B cell (primary cell): ENCODE measurements at regions not wholly inside any gene's neighbourhood (a gene's known extent, or its start where the extent isn't known, plus 50 kb on each side); places are given as distances from the start of the nearest gene placed in this dataset.

Experiments used
- ATAC-seq: fragments of 200-7000 bp; cut with Tn5 transposase; one replicate; pipeline ENCODE4 v1.10.0; 2021; ENCODE audit warnings: low read depth, mild to moderate bottlenecking, moderate number of reproducible peaks, moderate library complexity
- CTCF ChIA-PET: fragments of 350-600 bp; sonication (Branson Sonifier 250); formaldehyde crosslinking; loops from one replicate; lab custom pipeline; 2021; ENCODE audit warnings: antibody characterized with exemption, inconsistent platforms; lab: Charles Lee
- POLR2A ChIA-PET: fragments of 350-600 bp; sonication (Branson Sonifier 250); formaldehyde crosslinking; loops from one replicate; lab custom pipeline; 2021; ENCODE audit warnings: antibody characterized with exemption; lab: Charles Lee
- DNase-seq: peaks from one replicate; pipeline ENCODE4 v3.0.0; 2013
- H2AFZ ChIP-seq: 2 replicates; pipeline ENCODE4 v1.6.1; 2012; ENCODE audit warnings: mild to moderate bottlenecking, low read depth, low read length; ENCODE audit not compliant: insufficient read depth, poor library complexity, severe bottlenecking
- H3K27ac ChIP-seq, 2 donors: 1 replicate in 1 of 2; 2 replicates in 1 of 2; pipeline ENCODE4 v1.5.1; 2012 to 2013; ENCODE audit warnings: low read length in 2 of 2, mild to moderate bottlenecking in 2 of 2, moderate library complexity in 1 of 2
- H3K27me3 ChIP-seq, 4 experiments: fragments of 200-600 bp in 1 of 4; sonication (generic) in 1 of 4; replicated peaks in 1 of 4; 1 replicate in 2 of 4; 2 replicates in 2 of 4; pipeline versions ENCODE4 v1.6.1 to v1.7.0; 2013 to 2016; ENCODE audit warnings: low read length in 3 of 4, mild to moderate bottlenecking in 2 of 4, mixed read lengths in 1 of 4, moderate library complexity in 1 of 4; ENCODE audit not compliant: insufficient read depth in 4 of 4, control insufficient read depth in 3 of 4; ENCODE audit errors: control extremely low read depth in 1 of 4
- H3K36me3 ChIP-seq, 2 experiments: replicated peaks in 1 of 2; 1 replicate in 1 of 2; 2 replicates in 1 of 2; pipeline versions ENCODE4 v1.6.1 to v1.7.1; 2013; ENCODE audit warnings: low read length in 1 of 2; ENCODE audit not compliant: insufficient read depth in 2 of 2, control insufficient read depth in 1 of 2; ENCODE audit errors: control extremely low read depth in 1 of 2, extremely low read depth in 1 of 2
- H3K4me1 ChIP-seq, 2 donors: fragments of 200-600 bp in 1 of 2; sonication (generic) in 1 of 2; 1 replicate in 1 of 2; 2 replicates in 1 of 2; pipeline versions ENCODE4 v1.5.1 to v1.6.1; 2013 to 2017; ENCODE audit warnings: low read length in 2 of 2; ENCODE audit not compliant: control insufficient read depth in 2 of 2, insufficient read depth in 2 of 2
- H3K4me2 ChIP-seq: replicated peaks from 2 replicates; pipeline ENCODE3; 2012; ENCODE audit warnings: mild to moderate bottlenecking, low read depth, low read length; ENCODE audit not compliant: poor library complexity, severe bottlenecking
- H3K4me3 ChIP-seq, 5 experiments: fragments of 200-600 bp in 1 of 5; sonication (generic) in 1 of 5; 1 replicate in 3 of 5; 2 replicates in 2 of 5; pipeline versions ENCODE4 v1.5.1 to v1.7.0; 2011 to 2016; ENCODE audit warnings: low read length in 4 of 5, mild to moderate bottlenecking in 4 of 5, low read depth in 2 of 5, control low read depth in 1 of 5, moderate library complexity in 1 of 5; ENCODE audit not compliant: insufficient read depth in 1 of 5; ENCODE audit errors: control extremely low read depth in 1 of 5, extremely low read depth in 1 of 5
- H3K79me2 ChIP-seq: fragments of 200-600 bp; sonication (generic); one replicate; pipeline ENCODE4 v1.6.0; 2016; ENCODE audit warnings: low read length; ENCODE audit not compliant: control insufficient read depth, insufficient read depth
- H3K9ac ChIP-seq: fragments of 200-600 bp; sonication (generic); 2 replicates; pipeline ENCODE4 v1.6.1; 2017; ENCODE audit warnings: mild to moderate bottlenecking, low read length, moderate library complexity
- H3K9me3 ChIP-seq, 3 donors: one replicate each; pipeline versions ENCODE4 v1.6.1 to v1.7.1; 2013; ENCODE audit warnings: low read length in 2 of 3; ENCODE audit not compliant: control insufficient read depth in 2 of 3, insufficient read depth in 1 of 3; ENCODE audit errors: control extremely low read depth in 1 of 3
- H4K20me1 ChIP-seq: 2 replicates; pipeline ENCODE4 v1.6.0; 2012; ENCODE audit warnings: mild to moderate bottlenecking, low read length; ENCODE audit not compliant: insufficient read depth, control insufficient read depth, poor library complexity, severe bottlenecking
- H3K27ac Mint-ChIP-seq: one replicate; pipeline ENCODE4 v1.8.0; 2021; ENCODE audit warnings: mixed read lengths
- H3K27me3 Mint-ChIP-seq: one replicate; pipeline ENCODE4 v1.8.0; 2021; ENCODE audit warnings: mixed read lengths
- H3K4me1 Mint-ChIP-seq: one replicate; pipeline ENCODE4 v1.8.0; 2021; ENCODE audit warnings: mixed read lengths
- H3K4me3 Mint-ChIP-seq: one replicate; pipeline ENCODE4 v1.8.0; 2021; ENCODE audit warnings: mixed read lengths
- H3K9me3 Mint-ChIP-seq: one replicate; pipeline ENCODE4 v1.8.0; 2022; ENCODE audit warnings: mixed read lengths; ENCODE audit not compliant: insufficient read depth
- CTCF ChIP-seq: fragments of 200-600 bp; IDR thresholded peaks from one replicate; pipeline ENCODE4 v1.8.0; 2022; ENCODE audit warnings: antibody characterized with exemption, mild to moderate bottlenecking
- EZH2 ChIP-seq: IDR thresholded peaks from 2 replicates; pipeline ENCODE4 v1.6.1; 2012; ENCODE audit warnings: borderline replicate concordance, low read depth, mild to moderate bottlenecking, moderate library complexity, low read length; ENCODE audit not compliant: insufficient read depth, poor library complexity, severe bottlenecking
- WGBS: methylation state at CpG from one replicate; pipeline ENCODE4 v1.1.5; 2013; ENCODE audit warnings: missing lambda C conversion rate; ENCODE audit not compliant: insufficient coverage; 5-methylcytosine and 5-hydroxymethylcytosine counted together
- intact Hi-C: fragments of 100-400 bp; cut with micrococcal nuclease; formaldehyde crosslinking; loops from one replicate; pipeline ENCODE4 v1.10.0; 2022

- no peak overlapping the region for H3K4me3 ChIP-seq
- no peak overlapping the region for H3K27ac ChIP-seq
- no peaks in the 10 kb centered on the region for H3K9me3 ChIP-seq
- no peak overlapping the region for H3K27ac Mint-ChIP-seq
- ChIA-PET POLR2A (no interaction called here), CTCF (no interaction called here)
- no peaks in the 10 kb centered on the region for H3K27me3 ChIP-seq
- intact Hi-C loops, result no loop called here
- no peaks in the 10 kb centered on the region for H4K20me1 ChIP-seq
- no peak overlapping the region for H3K4me3 Mint-ChIP-seq
- DNase-seq (no peak), ATAC-seq (no peak)
- no peak for TF ChIP-seq EZH2
- no peak for TF ChIP-seq CTCF
- H3K4me2 ChIP-seq, result no peak overlapping the region
- no peaks in the 10 kb centered on the region for H3K4me1 ChIP-seq
- no peaks in the 10 kb centered on the region for H3K79me2 ChIP-seq
- H3K9me3 Mint-ChIP-seq, result no peaks in the 10 kb centered on the region
- H2AFZ ChIP-seq, result no peak overlapping the region
- no peaks in the 10 kb centered on the region for H3K36me3 ChIP-seq
- no peaks in the 10 kb centered on the region for H3K27me3 Mint-ChIP-seq
- no peak overlapping the region for H3K9ac ChIP-seq
- H3K4me1 Mint-ChIP-seq, result no peaks in the 10 kb centered on the region
- 83% methylated on average over 1 of the region's 4 CpGs for WGBS
Observed at GRCh38 chr9:30015073-30015472, 2369.4 kb upstream of the ACO1 start.

- H3K4me2 ChIP-seq, result no peak overlapping the region
- no peaks in the 10 kb centered on the region for H3K4me1 ChIP-seq
- no peaks in the 10 kb centered on the region for H3K9me3 ChIP-seq
- H3K79me2 ChIP-seq, result no peaks in the 10 kb centered on the region
- WGBS, result no CpG with 5 or more reads among the region's 2 CpGs
- no peaks in the 10 kb centered on the region for H4K20me1 ChIP-seq
- no peaks in the 10 kb centered on the region for H3K27me3 ChIP-seq
- TF ChIP-seq EZH2 (no peak), CTCF (no peak)
- H3K27ac ChIP-seq, result no peak overlapping the region
- no peak for ATAC-seq
- no peak overlapping the region for H3K27ac Mint-ChIP-seq
- H3K4me3 Mint-ChIP-seq, result no peak overlapping the region
- no peak overlapping the region for H3K4me3 ChIP-seq
- POLR2A ChIA-PET, result no interaction called here
- no peaks in the 10 kb centered on the region for H3K36me3 ChIP-seq
- no peak overlapping the region for H3K9ac ChIP-seq
- H3K9me3 Mint-ChIP-seq, result no peaks in the 10 kb centered on the region
- DNase-seq, result no peak
- no peak overlapping the region for H2AFZ ChIP-seq
- no peaks in the 10 kb centered on the region for H3K4me1 Mint-ChIP-seq
- intact Hi-C loops, result no loop called here
- H3K27me3 Mint-ChIP-seq, result no peaks in the 10 kb centered on the region
- CTCF ChIA-PET, result no interaction called here
Observed at GRCh38 chr9:30020161-30020560, 2364.3 kb upstream of the ACO1 start.
